HG02943 (cell line): ENCODE measurements at regions not wholly inside any gene's neighbourhood (a gene's known extent, or its start where the extent isn't known, plus 50 kb on each side); places are given as distances from the start of the nearest gene placed in this dataset.

ENCODE experiments used
- ATAC-seq: cut with Tn5 transposase; IDR thresholded peaks from one replicate; pipeline ENCODE4 v1.9.1; 2021; ENCODE audit warnings: mild to moderate bottlenecking, low read depth, moderate library complexity; ENCODE audit not compliant: unreplicated experiment

DNA sequence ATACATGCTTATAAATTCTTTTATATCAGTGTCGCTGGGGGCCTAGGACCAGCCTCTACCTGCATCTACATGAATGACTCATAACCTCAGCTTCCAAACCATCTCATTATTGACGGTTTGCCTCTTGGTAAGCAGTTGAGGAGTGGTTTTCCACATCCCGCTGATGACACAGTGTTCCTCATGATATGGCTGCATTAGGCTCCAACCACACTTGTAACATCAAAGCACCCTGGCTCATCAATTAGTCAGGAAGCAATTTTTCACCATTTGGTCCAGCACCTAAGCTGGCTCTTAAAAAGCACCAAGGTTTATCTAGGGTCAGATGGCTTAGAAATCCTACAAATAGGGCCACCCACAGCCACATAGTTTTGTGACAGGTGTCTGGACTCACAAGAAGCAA lies 402.4 kb downstream of the ARHGEF28 start:
- no peak for ATAC-seq

DNA sequence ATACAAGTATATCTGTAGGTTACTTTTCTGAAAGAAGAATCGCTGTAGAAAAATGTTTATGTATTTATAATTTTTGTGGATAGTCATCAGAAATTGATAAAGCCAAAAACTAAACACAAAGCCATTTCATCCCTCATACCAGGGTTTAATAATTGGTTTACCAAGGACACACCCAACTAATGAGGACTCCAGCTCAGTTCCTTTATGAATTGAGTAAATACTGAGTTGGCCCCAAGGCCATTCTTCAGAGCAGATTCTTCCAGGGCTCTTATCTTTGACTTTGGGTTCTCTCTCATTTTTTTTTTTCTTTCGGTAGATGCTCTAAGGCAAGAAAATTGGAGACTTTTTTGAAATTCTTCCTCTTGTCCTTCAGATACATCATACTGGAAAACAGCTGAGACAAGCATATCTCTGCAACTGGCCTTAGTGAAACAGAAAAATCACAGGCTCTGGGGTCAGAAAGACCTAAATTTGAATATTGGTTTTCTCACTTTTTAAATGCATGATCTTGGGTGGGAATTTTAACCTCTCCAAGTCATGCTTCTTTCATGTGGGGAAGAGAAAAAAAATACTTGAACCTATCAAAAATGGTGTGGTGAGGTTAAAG lies 401.8 kb downstream of the ARHGEF28 start:
- ATAC-seq: no peak

DNA sequence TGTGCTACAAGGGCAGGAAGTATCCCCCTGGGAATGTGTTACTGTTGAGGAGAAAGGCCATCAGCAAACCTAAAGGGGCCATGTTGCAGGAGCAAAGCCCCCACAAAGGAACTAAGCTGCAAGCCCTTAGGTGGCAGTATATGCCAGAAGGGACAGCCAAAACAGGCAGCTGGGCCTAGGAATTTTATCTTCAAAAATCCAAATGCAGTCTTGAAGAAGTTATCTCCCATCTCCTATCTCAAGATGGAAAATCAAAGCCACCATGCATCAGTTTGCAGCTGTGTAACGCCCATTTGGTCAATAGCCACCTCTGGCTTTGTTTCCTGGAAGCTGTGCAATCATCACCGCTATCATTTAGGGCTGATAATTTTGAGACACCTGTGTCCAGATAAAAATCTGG lies 400.3 kb downstream of the ARHGEF28 start:
- ATAC-seq: no peak

DNA sequence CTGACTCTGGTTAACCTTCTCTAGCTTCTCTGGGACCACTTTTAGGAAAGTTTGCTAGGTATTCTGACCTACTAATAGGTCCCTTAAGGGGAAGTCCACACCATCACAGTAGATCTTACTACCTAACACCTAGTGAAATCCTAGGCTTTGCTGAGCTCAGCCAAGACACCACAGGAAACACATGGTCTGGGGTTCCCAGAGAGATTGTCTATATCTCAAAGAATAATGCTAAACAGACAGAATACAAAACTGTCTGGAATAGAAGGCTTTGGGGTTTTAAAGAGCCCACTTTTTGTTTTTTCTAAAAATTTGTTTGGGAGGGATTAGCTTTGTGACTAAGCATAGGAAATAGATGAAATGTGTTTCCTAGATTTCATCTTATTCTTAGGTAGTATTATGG lies 395.1 kb downstream of the ARHGEF28 start:
- ATAC-seq: no peak

DNA sequence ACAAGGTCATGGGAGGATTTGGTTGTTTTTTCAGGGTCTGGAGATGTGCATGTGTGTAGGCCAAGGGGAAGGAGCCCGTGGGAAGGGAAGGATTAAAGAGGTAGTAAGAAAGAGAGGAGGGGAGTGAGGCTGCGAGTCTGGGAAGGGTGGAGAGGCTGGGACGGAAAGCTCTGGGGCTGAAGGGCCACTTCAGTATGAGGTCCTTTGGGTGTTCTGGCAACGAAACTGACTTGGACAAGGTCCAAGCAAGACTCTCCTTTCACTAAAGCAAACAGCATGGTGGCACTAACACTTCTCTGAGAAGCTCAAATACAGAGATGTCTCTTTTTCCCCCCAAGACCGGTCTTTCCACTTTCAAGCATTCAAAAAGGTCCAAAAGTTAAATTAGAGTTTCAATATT lies 394.5 kb downstream of the ARHGEF28 start:
- ATAC-seq: no peak

DNA sequence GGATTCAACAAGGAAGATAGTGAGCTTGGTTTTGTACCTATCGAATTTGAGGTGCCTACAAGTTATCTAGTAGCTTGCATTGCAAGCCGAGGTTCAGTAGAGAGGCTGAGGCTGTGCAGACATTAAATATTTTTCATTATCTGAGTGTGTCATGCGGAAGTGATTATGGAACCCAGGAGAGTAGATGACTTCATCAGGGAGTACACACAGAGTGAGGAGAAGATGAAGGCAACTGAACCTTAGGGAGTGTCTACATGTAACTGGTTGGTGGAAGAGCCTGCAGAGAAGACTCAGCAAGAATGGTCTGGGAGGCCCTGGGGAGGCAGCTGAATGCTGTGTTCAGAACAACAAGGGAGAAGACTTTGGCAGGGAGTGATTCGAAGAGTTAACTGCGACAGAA lies 393.9 kb downstream of the ARHGEF28 start:
- no peak for ATAC-seq

DNA sequence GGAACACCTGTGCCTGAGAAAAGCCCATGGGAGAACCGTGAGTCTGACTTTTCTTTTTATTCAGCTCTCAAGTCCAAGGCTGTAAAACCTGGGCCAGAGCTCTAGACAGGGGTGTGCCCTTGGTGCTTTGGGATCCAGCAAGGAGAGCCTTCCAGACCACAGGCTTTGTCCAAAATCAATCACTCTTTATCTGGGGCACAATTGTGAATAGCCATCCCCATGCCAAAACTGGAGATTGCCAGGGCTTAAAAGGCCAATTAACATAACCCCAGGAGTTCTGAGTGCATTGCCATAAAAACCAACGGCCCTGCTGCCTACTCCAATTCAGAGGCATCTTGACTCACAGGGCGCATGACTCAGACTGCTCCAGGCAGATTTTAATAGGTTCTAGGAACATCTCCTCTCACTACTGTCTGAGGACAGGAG lies 391.8 kb downstream of the ARHGEF28 start:
- ATAC-seq: no peak

DNA sequence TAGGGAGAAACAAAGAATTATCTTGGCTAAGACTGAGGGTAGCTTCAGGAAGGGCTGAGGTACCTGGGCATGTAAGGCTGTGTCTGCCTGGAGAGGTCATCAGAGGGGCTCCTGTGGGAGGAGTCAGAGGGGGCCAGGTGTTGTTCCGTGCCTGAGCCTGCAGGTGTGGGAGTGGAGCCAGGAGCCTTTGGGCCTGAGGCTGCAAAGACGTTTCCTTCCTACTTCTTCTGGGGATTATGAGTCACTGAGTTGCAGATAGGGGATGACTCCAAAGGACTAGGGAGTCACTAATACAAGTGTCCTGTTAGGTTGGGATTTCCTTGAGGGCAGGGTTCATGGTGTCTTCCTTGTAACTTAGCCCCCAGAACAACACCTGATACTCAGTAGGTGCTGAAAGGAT lies 391.1 kb downstream of the ARHGEF28 start:
- no peak for ATAC-seq

DNA sequence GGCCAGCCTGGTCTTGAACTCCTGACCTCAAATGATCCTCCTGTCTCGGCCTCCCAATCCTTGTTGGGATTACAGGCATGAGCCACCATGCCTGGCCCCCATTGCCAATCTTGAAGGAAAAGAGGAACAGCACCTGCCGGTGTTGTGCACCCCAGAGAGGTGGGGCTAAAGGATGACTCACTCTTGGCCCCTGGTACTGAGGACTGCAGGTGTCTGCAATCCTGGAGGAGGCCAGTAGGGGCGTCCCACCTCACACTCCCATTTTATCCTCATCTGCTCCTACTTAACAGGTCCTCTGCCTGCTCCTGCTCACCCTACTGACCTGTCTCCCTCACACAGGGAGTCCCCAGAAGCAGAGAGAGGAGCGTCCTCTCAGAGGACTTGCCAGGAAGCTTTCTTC lies 390.4 kb downstream of the ARHGEF28 start:
- ATAC-seq: no peak

DNA sequence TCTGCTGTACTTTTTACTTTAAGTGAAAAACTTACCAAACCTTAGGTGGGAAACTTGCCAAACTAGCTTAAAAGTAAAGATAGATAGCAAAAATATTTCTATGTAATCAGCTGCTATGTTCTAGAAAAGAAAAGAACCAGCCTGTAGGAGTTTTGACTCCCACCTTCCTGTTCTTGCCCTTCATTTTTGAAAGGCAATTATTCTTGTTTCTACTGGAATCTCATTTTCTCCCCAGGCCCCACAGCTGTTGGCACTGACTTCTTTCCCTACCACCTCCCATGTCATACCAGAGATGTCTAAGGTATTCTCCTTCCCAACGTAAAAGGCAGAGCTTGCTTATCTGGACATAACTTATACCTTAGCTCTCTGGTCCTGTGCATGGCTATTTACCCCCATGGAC lies 389.7 kb downstream of the ARHGEF28 start:
- ATAC-seq: no peak

DNA sequence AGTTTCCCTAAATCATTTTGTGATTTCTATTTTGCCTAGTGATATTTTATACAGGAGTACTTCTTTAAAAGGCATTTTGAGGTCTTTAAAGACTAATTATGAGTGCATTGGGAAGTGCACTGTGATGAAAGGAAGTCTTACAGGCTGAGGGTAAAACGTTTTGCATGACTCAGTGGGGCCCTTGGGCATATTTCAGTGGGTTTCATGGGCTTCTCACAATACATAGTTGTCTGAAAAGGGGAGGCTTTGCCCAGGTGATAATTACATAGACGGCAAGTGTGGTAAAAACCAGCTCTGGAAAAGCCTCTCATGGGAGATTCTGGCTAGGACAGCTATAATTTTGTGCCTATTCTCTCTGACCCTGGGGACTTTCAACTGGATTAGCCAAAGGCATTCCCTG lies 387.2 kb downstream of the ARHGEF28 start:
- no peak for ATAC-seq

DNA sequence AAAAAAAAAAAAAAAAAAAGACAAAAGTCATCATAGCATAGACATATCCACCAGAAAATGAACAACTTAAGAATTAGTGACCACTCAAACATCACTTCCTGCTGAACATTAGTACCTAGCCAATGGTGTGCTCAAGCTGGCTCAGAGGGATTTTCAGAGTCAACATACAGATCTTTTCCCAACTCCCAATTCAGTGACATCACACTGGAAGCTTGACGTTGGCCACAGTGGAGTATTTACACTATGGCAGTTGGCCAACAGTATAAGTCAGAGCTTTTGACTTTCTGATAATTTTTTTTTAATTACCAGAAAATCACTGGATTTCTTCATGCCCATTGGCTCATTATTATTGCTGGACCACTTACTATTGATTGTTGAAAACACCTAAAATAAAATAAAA lies 383.5 kb downstream of the ARHGEF28 start:
- ATAC-seq: no peak

DNA sequence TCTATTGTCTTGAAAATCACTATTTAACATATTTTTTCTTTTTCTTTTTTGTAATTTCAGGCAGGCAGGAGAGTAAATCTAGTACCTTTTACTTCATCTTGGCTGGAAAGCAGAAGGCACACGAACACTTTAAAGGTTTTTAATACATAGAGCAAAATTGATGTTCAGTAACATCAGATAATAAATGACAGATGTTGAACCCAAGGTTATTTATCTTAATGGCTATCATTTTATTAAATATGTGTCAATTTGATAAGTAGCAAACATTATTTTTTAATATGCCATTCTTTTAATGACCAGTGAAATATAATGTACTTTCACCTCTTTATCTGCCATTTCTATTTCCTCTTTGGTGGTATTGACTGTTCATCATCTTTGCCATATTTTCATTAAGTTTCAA lies 381.2 kb downstream of the ARHGEF28 start:
- no peak for ATAC-seq

DNA sequence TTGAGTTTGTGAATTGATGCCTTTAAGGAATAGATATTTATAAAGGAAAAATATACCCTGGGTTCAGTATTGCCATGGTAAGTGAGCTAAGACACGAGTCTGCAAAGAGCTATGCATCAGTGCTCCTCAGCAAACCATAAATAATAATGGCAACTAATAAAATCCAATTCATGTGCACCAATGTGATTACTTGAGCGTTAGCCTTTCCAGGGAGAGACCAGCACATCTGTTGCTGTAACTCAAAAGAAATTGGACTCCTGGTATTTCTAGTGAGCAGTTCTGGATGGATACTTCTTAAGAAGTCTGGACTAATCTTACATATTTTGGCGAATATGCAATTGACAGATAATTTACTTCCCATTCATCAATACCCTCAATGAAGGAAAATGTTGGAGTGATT lies 373.3 kb downstream of the ARHGEF28 start:
- no peak for ATAC-seq

DNA sequence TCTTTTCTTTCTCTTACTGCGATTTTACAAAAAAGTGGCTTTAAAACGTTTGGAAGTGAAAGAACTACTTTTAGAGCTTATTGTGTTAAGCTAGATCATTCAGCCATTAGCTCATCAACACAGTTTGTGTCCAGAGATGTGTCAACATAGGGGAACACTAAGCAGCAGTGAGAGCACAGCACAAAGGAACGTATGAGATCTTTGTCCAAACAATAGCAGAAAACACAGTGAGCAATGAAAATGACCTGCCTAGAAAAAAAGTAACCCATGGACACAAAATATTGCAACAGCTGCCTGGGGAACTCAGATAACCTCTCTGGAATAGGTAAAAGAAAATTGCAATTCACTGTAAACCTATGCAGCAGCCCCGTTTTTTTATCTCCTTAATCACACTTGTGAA lies 372.5 kb downstream of the ARHGEF28 start:
- ATAC-seq: no peak

DNA sequence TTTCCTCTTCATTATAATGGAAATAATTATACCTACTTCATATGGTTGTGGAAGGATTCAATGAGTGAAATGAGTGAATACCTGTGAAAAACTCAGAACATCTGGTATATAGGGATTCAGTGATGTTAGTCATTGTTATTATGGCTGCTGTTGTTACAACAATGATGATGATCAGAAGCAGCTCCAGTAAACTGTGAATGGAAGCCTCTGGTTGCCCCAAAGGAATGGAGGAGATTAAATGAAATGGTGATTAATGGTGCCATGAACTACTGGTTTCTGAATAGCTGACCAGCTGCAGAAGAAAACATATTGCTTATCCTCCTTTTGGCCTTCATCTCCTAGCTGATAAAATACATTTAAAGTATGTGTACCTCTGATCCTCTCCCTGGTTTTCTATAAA lies 372.0 kb downstream of the ARHGEF28 start:
- no peak for ATAC-seq

DNA sequence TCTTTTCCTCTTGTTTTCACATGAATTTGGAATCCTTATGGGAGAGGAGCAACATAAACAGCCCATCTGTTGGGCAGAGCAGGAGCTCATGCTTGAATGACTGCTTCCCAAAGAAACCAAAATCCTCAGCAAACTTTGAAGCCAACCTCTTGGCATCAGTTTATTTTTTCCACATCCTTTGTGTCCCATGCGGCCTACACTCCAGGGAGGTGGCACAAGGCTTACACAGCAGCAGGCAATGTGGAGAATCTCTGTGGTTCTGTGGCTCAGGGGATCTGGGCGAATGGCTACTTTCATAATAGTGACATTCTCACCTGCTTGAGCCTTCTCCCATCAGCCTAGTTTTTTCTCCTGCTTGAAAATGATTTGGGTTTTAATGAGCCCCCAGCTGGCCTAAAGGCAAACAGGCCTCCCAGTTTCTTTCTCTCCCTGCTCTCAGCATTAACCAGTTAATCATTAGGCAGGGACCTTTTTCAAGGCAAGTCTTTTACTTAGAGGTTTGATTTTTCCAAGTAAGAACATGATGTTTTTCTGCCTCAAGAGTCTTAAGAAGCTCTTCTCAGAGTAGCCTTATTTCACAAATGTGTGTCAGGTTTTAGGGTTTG lies 370.3 kb downstream of the ARHGEF28 start:
- ATAC-seq: no peak

DNA sequence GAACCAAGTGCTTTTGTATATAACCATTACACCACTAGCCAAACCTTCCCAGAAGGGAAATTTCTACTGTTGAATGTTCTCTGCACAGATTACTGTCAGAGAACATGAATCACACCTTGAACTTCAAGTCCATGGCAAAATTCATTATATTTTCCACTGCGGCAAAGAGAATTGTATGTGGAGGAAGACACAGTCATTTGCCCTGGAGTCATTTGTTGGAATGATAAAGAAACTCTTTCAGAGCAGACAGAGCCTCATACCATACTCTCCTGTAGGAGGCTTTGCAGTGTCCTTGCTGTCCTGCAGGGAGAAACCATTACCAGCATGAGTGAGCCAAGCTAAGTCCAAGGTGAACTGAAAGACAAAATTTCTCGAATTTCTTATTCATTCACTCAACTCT lies 369.0 kb downstream of the ARHGEF28 start:
- no peak for ATAC-seq
